ENCODE measurements at regions not wholly inside any gene's neighbourhood (a gene's known extent, or its start where the extent isn't known, plus 50 kb on each side); places are given as distances from the start of the nearest gene placed in this dataset.

GRCh38 chr10:88179831-88180230, 316.4 kb downstream of the PTEN start (continued):
- TF ChIP-seq ATF7 (IDR thresholded peaks at IDR 0.05; ENCODE audit: low read depth) (no peak), BMI1 (IDR thresholded peaks at IDR 0.05; ENCODE audit: borderline replicate concordance) (no peak), STAT3 (IDR thresholded peaks at IDR 0.05; ENCODE audit: low read depth, low read length) (no peak), SUZ12 (IDR thresholded peaks at IDR 0.05; ENCODE audit: unreplicated experiment) (no peak), SUPT20H (IDR thresholded peaks at IDR 0.05; ENCODE audit: borderline replicate concordance, control insufficient read depth, low read depth, low read length) (no peak), MLLT1 (IDR thresholded peaks at IDR 0.05) (no peak), E4F1 (IDR thresholded peaks at IDR 0.05; ENCODE audit: borderline replicate concordance, partially characterized antibody) (no peak)

GRCh38 chr10:88181902-88182600, 318.6 kb downstream of the PTEN start:
- ATAC-seq (peak; percentile 57), DNase-seq (ENCODE audit: low read depth, low spot score) (no peak), FAIRE-seq (no peak)
- ChIA-PET CTCF (interaction anchor here (0.6 to 2.0 kb wide), 6 partner anchors 12 to 370 kb away, joined by 3 to 5 read pairs (median 3); no protein-coding TSS in a partner anchor), RAD21 (ENCODE audit: unreplicated experiment) (interaction anchor here (0.9 to 1.9 kb wide), 3 partner anchors 91 to 207 kb away, joined by 3 to 4 read pairs (median 4); no protein-coding TSS in a partner anchor), POLR2A (no interaction called here), SMC1A (ENCODE audit: uncharacterized antibody, unreplicated experiment) (interaction anchor here (0.7 to 2.8 kb wide), 14 partner anchors 13 to 342 kb away, joined by 3 to 11 read pairs (median 4); no protein-coding TSS in a partner anchor)
- in situ Hi-C loops (cut with MboI) (no loop called here), intact Hi-C loops (cut with micrococcal nuclease; ENCODE audit: unreplicated experiment) (no loop called here)
- H3K4me2 ChIP-seq (ENCODE audit: control insufficient read depth, insufficient read depth) = no peak overlapping the region
- no peak overlapping the region for H3K27ac ChIP-seq (ENCODE audit: control insufficient read depth, insufficient read depth)
- H3K4me1 ChIP-seq (ENCODE audit: control insufficient read depth, insufficient read depth, low read length) = no peaks in the 10 kb centered on the region
- no peak overlapping the region for H2AFZ ChIP-seq (ENCODE audit: control insufficient read depth, low read depth, low read length)
- H3K9me3 ChIP-seq (replicated peaks; ENCODE audit: control insufficient read depth, insufficient read depth, low read length) = no peaks in the 10 kb centered on the region; the same call in 2 of the 3 replicates
- H4K20me1 ChIP-seq (ENCODE audit: control insufficient read depth, insufficient read depth) = no peaks in the 10 kb centered on the region
- no peaks in the 10 kb centered on the region for H3K79me2 ChIP-seq (ENCODE audit: control insufficient read depth, insufficient read depth, low read length)
- no TSS peak for BruUV-seq (replicated peaks)
- H3K36me3 ChIP-seq (ENCODE audit: control insufficient read depth in 2 of 2, insufficient read depth in 2 of 2, low read length in 1 of 2) = no peaks in the 10 kb centered on the region
- no peaks in the 10 kb centered on the region for H3K27me3 ChIP-seq (replicated peaks in 1 of 2; ENCODE audit: control insufficient read depth in 2 of 2, insufficient read depth in 2 of 2, low read length in 1 of 2)
- no peak overlapping the region for H3K9ac ChIP-seq (ENCODE audit: control insufficient read depth, insufficient read depth, low read length)
- 37% methylated on average over 3 of the region's 3 CpGs for WGBS (ENCODE audit: insufficient coverage, insufficient replicate concordance, low lambda C conversion rate, missing lambda C conversion rate)
- no peak overlapping the region for H3K4me3 ChIP-seq
- TF ChIP-seq ZBTB4 (CRISPR knock-in tag; IDR thresholded peaks at IDR 0.05) (no peak), DPF2 (IDR thresholded peaks at IDR 0.05) (no peak), ZSCAN29 (IDR thresholded peaks at IDR 0.05) (no peak), RELB (IDR thresholded peaks at IDR 0.05; ENCODE audit: low read depth) (no peak), EGR1 (IDR thresholded peaks at IDR 0.05; ENCODE audit: borderline replicate concordance in 1 of 2, low read depth in 2 of 2, low read length in 2 of 2) (no peak), TCF7 (IDR thresholded peaks at IDR 0.05; ENCODE audit: borderline replicate concordance) (peak; percentile 32; the same call in 1 of the 2 replicates)

All from GM12878 (cell line).